Activated CD8-positive, alpha-beta memory T cell treated with anti-CD3 and anti-CD28 coated beads, Interleukin-2, amount 50 U/mL, for 24 hours (primary cell): ENCODE measurements at regions not wholly inside any gene's neighbourhood (a gene's known extent, or its start where the extent isn't known, plus 50 kb on each side); places are given as distances from the start of the nearest gene placed in this dataset.
"Not testable (repeated sequence)": the region's sequence is repeated elsewhere in the genome, so short reads cannot be mapped to it uniquely, and the experiment has no call there.

Source experiments
- DNase-seq: peaks from one replicate; pipeline ENCODE4 v3.0.0-alpha.2; 2020; ENCODE audit errors: extremely low read depth

- no peak for DNase-seq
These were observed 1280.5 kb upstream of the ZEB2 start for GRCh38 chr2:145800151-145801091.

- DNase-seq = no peak
These were observed 1279.7 kb upstream of the ZEB2 start for GRCh38 chr2:145799595-145800108.

GRCh38 chr2:145798419-145798818 is 1278.5 kb upstream of the ZEB2 start:
- DNase-seq = no peak

- no peak for DNase-seq
These were observed 1277.8 kb upstream of the ZEB2 start for GRCh38 chr2:145797692-145798091.

- DNase-seq = no peak
These were observed 1272.8 kb upstream of the ZEB2 start for GRCh38 chr2:145792745-145793144.

GRCh38 chr2:145789636-145790035 is 1269.7 kb upstream of the ZEB2 start:
- no peak for DNase-seq

GRCh38 chr2:145787597-145788361 is 1267.9 kb upstream of the ZEB2 start:
- not testable (repeated sequence) for DNase-seq

- DNase-seq = not testable (repeated sequence)
These were observed 1262.7 kb upstream of the ZEB2 start for GRCh38 chr2:145782607-145783006.

GRCh38 chr2:145777914-145778313 is 1258.0 kb upstream of the ZEB2 start:
- no peak for DNase-seq

GRCh38 chr2:145777297-145777696 is 1257.4 kb upstream of the ZEB2 start:
- DNase-seq = no peak

- no peak for DNase-seq
These were observed 1255.7 kb upstream of the ZEB2 start for GRCh38 chr2:145775591-145775990.

- no peak for DNase-seq
These were observed 1251.6 kb upstream of the ZEB2 start for GRCh38 chr2:145771525-145771924.

GRCh38 chr2:145769011-145769716 is 1249.2 kb upstream of the ZEB2 start:
- DNase-seq = no peak

- no peak for DNase-seq
These were observed 1246.0 kb upstream of the ZEB2 start for GRCh38 chr2:145765874-145766273.

- no peak for DNase-seq
These were observed 1244.7 kb upstream of the ZEB2 start for GRCh38 chr2:145764631-145765030.

GRCh38 chr2:145760781-145761649 is 1241.1 kb upstream of the ZEB2 start:
- DNase-seq = no peak

GRCh38 chr2:145759228-145759915 is 1239.5 kb upstream of the ZEB2 start:
- DNase-seq = no peak

- DNase-seq = no peak
These were observed 1237.8 kb upstream of the ZEB2 start for GRCh38 chr2:145757503-145758246.

- DNase-seq = no peak
These were observed 1235.3 kb upstream of the ZEB2 start for GRCh38 chr2:145755019-145755837.
